K562 (cell line): ENCODE measurements at regions not wholly inside any gene's neighbourhood (a gene's known extent, or its start where the extent isn't known, plus 50 kb on each side); places are given as distances from the start of the nearest gene placed in this dataset.

Source experiments
- ATAC-seq: fragments of 200-7000 bp; cut with Tn5 transposase; 3 replicates; pipeline ENCODE4 v1.9.1; 2020; ENCODE audit warnings: moderate library complexity
- BruUV-seq: library from RNA; stranded (reverse); fragments of 400-500 nt; replicated peaks from 2 replicates; lab custom pipeline; 2021; lab: Mats Ljungman, UMichigan
- CTCF ChIA-PET: fragments of 300-600 bp; formaldehyde crosslinking; extraction: SDS; loops from one replicate; lab custom pipeline; 2021; ENCODE audit warnings: low intra/inter-chr PET ratio; lab: Yijun Ruan, JAX
- POLR2A ChIA-PET: fragments of 300-600, 350-650 bp; sonication (Branson Sonifier 250); formaldehyde crosslinking; extraction: SDS; loops from one replicate; lab custom pipeline; 2021; ENCODE audit warnings: antibody characterized with exemption, inconsistent platforms; lab: Yijun Ruan, JAX
- DNase-seq, 4 experiments: peaks; one replicate each; pipeline versions ENCODE4 v3.0.0 to v3.0.0-alpha.2; 2011 to 2018; ENCODE audit warnings: low spot score in 3 of 4, mixed read lengths in 3 of 4; ENCODE audit errors: extremely low read depth in 1 of 4
- FAIRE-seq: peaks from 2 replicates; lab custom pipeline; 2011; peaks lifted over from hg19 to GRCh38; lab: Jason Lieb, UNC
- H2AFZ ChIP-seq: 2 replicates; pipeline ENCODE4 v1.6.0; 2011; ENCODE audit warnings: low read depth, low read length, control low read depth, inconsistent platforms
- H3K27ac ChIP-seq: fragments of 200-600 bp; 3 replicates; pipeline ENCODE4 v1.8.0; 2011; ENCODE audit warnings: low read depth, mild to moderate bottlenecking, control low read depth, inconsistent platforms, low read length, moderate library complexity, mixed read lengths; ENCODE audit errors: extremely low read depth
- H3K27me3 ChIP-seq, 2 experiments: fragments of 300-600 bp in 1 of 2; 2 replicates in 1 of 2; 3 replicates in 1 of 2; pipeline versions ENCODE4 v1.6.0 to v1.8.0; 2011; ENCODE audit warnings: inconsistent platforms in 2 of 2, low read length in 2 of 2, mild to moderate bottlenecking in 1 of 2, mixed read lengths in 1 of 2, moderate library complexity in 1 of 2; ENCODE audit not compliant: control insufficient read depth in 2 of 2, insufficient read depth in 2 of 2
- H3K36me3 ChIP-seq: fragments of 300-600 bp; 3 replicates; pipeline ENCODE4 v1.8.0; 2011; ENCODE audit warnings: mild to moderate bottlenecking, low read length, inconsistent platforms; ENCODE audit not compliant: control insufficient read depth, insufficient read depth
- H3K4me1 ChIP-seq, 2 experiments: fragments of 200-600 bp in 1 of 2; replicated peaks in 1 of 2; 2 replicates in 1 of 2; 3 replicates in 1 of 2; pipeline versions ENCODE4 v1.5.1 to v1.8.0; 2011; ENCODE audit warnings: inconsistent platforms in 2 of 2, low read length in 2 of 2, mild to moderate bottlenecking in 1 of 2, mixed read lengths in 1 of 2, moderate library complexity in 1 of 2; ENCODE audit not compliant: control insufficient read depth in 2 of 2, insufficient read depth in 2 of 2
- H3K4me2 ChIP-seq: 2 replicates; pipeline ENCODE4 v1.6.1; 2011; ENCODE audit warnings: low read length, control low read depth, inconsistent platforms, mixed read lengths; ENCODE audit not compliant: insufficient read depth
- H3K4me3 ChIP-seq: fragments of 200-600 bp; sonication (generic), shearing (Covaris generic); 2 replicates; pipeline ENCODE4 v1.5.1; 2016; ENCODE audit warnings: control low read depth, inconsistent platforms
- H3K79me2 ChIP-seq: fragments of 200-600 bp; 3 replicates; pipeline ENCODE4 v1.8.0; 2011; ENCODE audit warnings: low read length, inconsistent platforms; ENCODE audit not compliant: control insufficient read depth, insufficient read depth
- H3K9ac ChIP-seq, 2 experiments: 2 replicates each; pipeline versions ENCODE4 v1.6.0 to v1.6.1; 2011; ENCODE audit warnings: low read depth in 2 of 2, low read length in 2 of 2, control low read depth in 1 of 2, inconsistent platforms in 1 of 2, mild to moderate bottlenecking in 1 of 2, mixed read lengths in 1 of 2; ENCODE audit not compliant: insufficient read depth in 1 of 2
- H3K9me1 ChIP-seq: one replicate; pipeline ENCODE4 v1.6.0; 2011; ENCODE audit warnings: inconsistent platforms, mild to moderate bottlenecking, low read length, moderate library complexity; ENCODE audit not compliant: control insufficient read depth, insufficient read depth
- H3K9me3 ChIP-seq: replicated peaks from 2 replicates; pipeline ENCODE4 v1.5.1; 2011; ENCODE audit warnings: low read depth, low read length, inconsistent platforms; ENCODE audit not compliant: control insufficient read depth, insufficient read depth
- H4K20me1 ChIP-seq: replicated peaks from 2 replicates; pipeline ENCODE4 v1.6.1; 2011; ENCODE audit warnings: low read length, inconsistent platforms, mixed read lengths; ENCODE audit not compliant: control insufficient read depth, insufficient read depth
- GTF3C2 ChIP-seq: IDR thresholded peaks from 3 replicates; pipeline ENCODE4 v1.6.1; 2011; ENCODE audit warnings: borderline replicate concordance, mild to moderate bottlenecking, moderate library complexity; ENCODE audit not compliant: insufficient read length; ENCODE audit errors: extremely low read depth
- HNRNPUL1 ChIP-seq: fragments of 200-400 bp; formaldehyde crosslinking; IDR thresholded peaks from 2 replicates; pipeline ENCODE4 v1.6.1; 2017; ENCODE audit warnings: low read length
- NR2C2 ChIP-seq, 2 experiments: fragments of 200-800 bp in 1 of 2; sonication (Bioruptor generic) in 1 of 2; sonication (generic) in 1 of 2; formaldehyde crosslinking in 1 of 2; IDR thresholded peaks; 2 replicates each; pipeline versions ENCODE4 v1.6.1 to v1.8.0; 2016 to 2022; ENCODE audit warnings: mild to moderate bottlenecking in 1 of 2, missing compliant biosample characterization in 1 of 2, missing genetic modification characterization in 1 of 2, missing genetic modification reagents in 1 of 2
- RBM34 ChIP-seq: fragments of 200-400 bp; formaldehyde crosslinking; IDR thresholded peaks from 2 replicates; pipeline ENCODE4 v1.6.1; 2018; ENCODE audit warnings: low read length, borderline replicate concordance; ENCODE audit not compliant: insufficient read depth
- XRCC4 ChIP-seq: IDR thresholded peaks from one replicate; pipeline ENCODE4 v1.6.1; 2011; ENCODE audit not compliant: insufficient read depth, insufficient read length; ENCODE audit errors: extremely low read depth
- ZNF518B ChIP-seq: fragments of 250-450 bp; sonication (Bioruptor Pico); IDR thresholded peaks from 2 replicates; pipeline ENCODE4 v1.5.0; 2021; ENCODE audit warnings: mild to moderate bottlenecking, moderate library complexity
- ZNF695 ChIP-seq: fragments of 450-650 bp; formaldehyde crosslinking; IDR thresholded peaks from 2 replicates; pipeline ENCODE4 v1.4.0; 2020; ENCODE audit warnings: mild to moderate bottlenecking, moderate library complexity
- WGBS: fragments of 100-300 bp; shearing (Covaris generic); methylation state at CpG from one replicate; pipeline ENCODE4 v1.1.6; 2016; ENCODE audit warnings: low coverage, mixed read lengths; ENCODE audit not compliant: insufficient coverage; ENCODE audit errors: missing lambda C conversion rate; 5-methylcytosine and 5-hydroxymethylcytosine counted together
- in situ Hi-C: fragments of 300-500 bp; cut with MboI; formaldehyde crosslinking; loops from 4 replicates; pipeline ENCODE4 v1.15.0; 2018; ENCODE audit warnings: inconsistent platforms, mixed read lengths
- intact Hi-C: fragments of 100-400 bp; cut with micrococcal nuclease; formaldehyde crosslinking; loops from 2 replicates; pipeline ENCODE4 v1.14.2; 2022
- TF ChIP-seq, protein P1 (sequence below), 2 experiments: IDR thresholded peaks in 1 of 2; conservative IDR thresholded peaks in 1 of 2; 2 replicates each; pipeline ENCODE4 v1.6.1; 2016; ENCODE audit warnings: low read depth in 2 of 2, mild to moderate bottlenecking in 1 of 2, missing compliant biosample characterization in 1 of 2, missing genetic modification characterization in 1 of 2, moderate library complexity in 1 of 2

- TF ChIP-seq XRCC4 (no peak), ZNF518B (CRISPR knock-in tag) (no peak), GTF3C2 (no peak), HNRNPUL1 (no peak)
Observed at GRCh38 chr3:106848099-106848498, 529.1 kb upstream of the CCDC54 start (continued).

- no peaks in the 10 kb centered on the region for H3K9me1 ChIP-seq
- H2AFZ ChIP-seq: no peak overlapping the region
- no peak for FAIRE-seq
- CTCF ChIA-PET: no interaction called here
- BruUV-seq: no TSS peak
- in situ Hi-C loops: no loop called here
- H3K79me2 ChIP-seq: no peaks in the 10 kb centered on the region
- no peaks in the 10 kb centered on the region for H3K36me3 ChIP-seq
- intact Hi-C loops: no loop called here
- H3K9ac ChIP-seq: no peak overlapping the region
- no peak overlapping the region for H3K4me3 ChIP-seq
- H3K9me3 ChIP-seq: no peaks in the 10 kb centered on the region
- 4% methylated on average over 3 of the region's 3 CpGs for WGBS
- no peak for ATAC-seq
- H3K27me3 ChIP-seq: no peaks in the 10 kb centered on the region
- H4K20me1 ChIP-seq: no peaks in the 10 kb centered on the region
- H3K27ac ChIP-seq: no peak overlapping the region
- H3K4me2 ChIP-seq: no peak overlapping the region
- no peak for DNase-seq
- POLR2A ChIA-PET: no interaction called here
- H3K4me1 ChIP-seq: no peaks in the 10 kb centered on the region
- TF ChIP-seq ZNF695: no peak
- TF ChIP-seq RBM34: no peak
- TF ChIP-seq NR2C2 (CRISPR knock-in tag; IDR thresholded peaks at IDR 0.05): no peak
- no peak for TF ChIP-seq NR2C2 (tag; IDR thresholded peaks at IDR 0.05)
- TF ChIP-seq, protein P1, sequence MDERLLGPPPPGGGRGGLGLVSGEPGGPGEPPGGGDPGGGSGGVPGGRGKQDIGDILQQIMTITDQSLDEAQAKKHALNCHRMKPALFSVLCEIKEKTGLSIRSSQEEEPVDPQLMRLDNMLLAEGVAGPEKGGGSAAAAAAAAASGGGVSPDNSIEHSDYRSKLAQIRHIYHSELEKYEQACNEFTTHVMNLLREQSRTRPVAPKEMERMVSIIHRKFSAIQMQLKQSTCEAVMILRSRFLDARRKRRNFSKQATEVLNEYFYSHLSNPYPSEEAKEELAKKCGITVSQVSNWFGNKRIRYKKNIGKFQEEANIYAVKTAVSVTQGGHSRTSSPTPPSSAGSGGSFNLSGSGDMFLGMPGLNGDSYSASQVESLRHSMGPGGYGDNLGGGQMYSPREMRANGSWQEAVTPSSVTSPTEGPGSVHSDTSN (CRISPR knock-in tag; IDR thresholded peaks at IDR 0.05; ENCODE audit: low read depth): no peak
- TF ChIP-seq, protein P1 (tag; conservative IDR thresholded peaks at IDR 0.05; ENCODE audit: low read depth): no peak
Observed at GRCh38 chr3:106850437-106850836, 526.8 kb upstream of the CCDC54 start.
